GM13976 (cell line): ENCODE measurements at regions not wholly inside any gene's neighbourhood (a gene's known extent, or its start where the extent isn't known, plus 50 kb on each side); places are given as distances from the start of the nearest gene placed in this dataset.

Source experiments
- DNase-seq: peaks from one replicate; pipeline ENCODE4 v3.0.0; 2012; ENCODE audit warnings: low spot score
- in situ Hi-C: fragments of 300-500 bp; cut with MboI; formaldehyde crosslinking; loops from one replicate; pipeline ENCODE4 v1.12.0; 2022; ENCODE audit warnings: low sequenced_read_pairs, mixed read lengths, inconsistent platforms; ENCODE audit not compliant: unreplicated experiment
- TF ChIP-seq, protein P1 (sequence below): IDR thresholded peaks from 2 replicates; pipeline ENCODE4 v1.5.1; 2012; ENCODE audit warnings: borderline replicate concordance, mild to moderate bottlenecking; ENCODE audit not compliant: insufficient read depth; ENCODE audit errors: extremely low read depth, missing control alignments, control extremely low read depth

DNA sequence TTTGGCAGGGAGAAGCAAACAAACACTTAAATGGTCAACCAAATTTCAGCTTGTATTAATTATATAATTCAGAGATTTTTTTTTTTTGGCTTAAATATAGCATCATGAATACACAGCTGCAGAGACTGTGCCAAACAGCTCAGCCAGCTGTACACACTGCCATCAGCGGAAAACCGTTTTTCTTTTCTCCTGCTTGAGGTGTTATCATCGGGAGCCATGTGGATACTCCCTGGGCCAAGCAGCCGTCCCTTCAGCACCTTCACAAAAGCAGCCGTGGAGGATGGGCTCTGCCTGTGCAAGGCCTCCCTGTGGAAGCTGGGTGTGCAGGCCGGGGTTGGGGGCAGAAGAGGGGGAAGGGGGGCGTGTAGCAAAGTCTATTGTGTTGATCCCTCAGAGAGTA is 85.0 kb downstream of the NUF2 start:
- in situ Hi-C loops, result loop anchor here (25.0 kb wide), 2 partner anchors 1381 to 1656 kb away; no protein-coding TSS in a partner anchor
- DNase-seq, result no peak
- TF ChIP-seq, protein P1, sequence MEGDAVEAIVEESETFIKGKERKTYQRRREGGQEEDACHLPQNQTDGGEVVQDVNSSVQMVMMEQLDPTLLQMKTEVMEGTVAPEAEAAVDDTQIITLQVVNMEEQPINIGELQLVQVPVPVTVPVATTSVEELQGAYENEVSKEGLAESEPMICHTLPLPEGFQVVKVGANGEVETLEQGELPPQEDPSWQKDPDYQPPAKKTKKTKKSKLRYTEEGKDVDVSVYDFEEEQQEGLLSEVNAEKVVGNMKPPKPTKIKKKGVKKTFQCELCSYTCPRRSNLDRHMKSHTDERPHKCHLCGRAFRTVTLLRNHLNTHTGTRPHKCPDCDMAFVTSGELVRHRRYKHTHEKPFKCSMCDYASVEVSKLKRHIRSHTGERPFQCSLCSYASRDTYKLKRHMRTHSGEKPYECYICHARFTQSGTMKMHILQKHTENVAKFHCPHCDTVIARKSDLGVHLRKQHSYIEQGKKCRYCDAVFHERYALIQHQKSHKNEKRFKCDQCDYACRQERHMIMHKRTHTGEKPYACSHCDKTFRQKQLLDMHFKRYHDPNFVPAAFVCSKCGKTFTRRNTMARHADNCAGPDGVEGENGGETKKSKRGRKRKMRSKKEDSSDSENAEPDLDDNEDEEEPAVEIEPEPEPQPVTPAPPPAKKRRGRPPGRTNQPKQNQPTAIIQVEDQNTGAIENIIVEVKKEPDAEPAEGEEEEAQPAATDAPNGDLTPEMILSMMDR, result no peak

DNA sequence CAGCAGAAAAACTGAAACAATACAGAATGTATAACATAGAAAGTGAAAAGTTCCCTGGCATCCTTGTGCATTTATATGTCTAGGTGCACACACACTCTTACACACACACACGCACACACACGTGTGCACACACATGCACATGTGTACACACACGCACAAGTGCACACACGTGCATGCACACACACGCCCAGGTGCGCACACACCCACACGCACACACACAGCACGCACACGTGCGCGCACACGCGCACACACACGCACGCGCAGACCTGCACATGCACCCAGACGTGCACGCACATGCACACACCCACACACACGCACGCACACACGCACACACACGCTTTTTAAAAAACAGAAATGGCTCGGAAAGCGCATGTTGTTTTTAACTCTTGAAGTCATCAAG is 86.5 kb downstream of the NUF2 start:
- DNase-seq, result no peak
- in situ Hi-C loops, result loop anchor here (25.0 kb wide), 2 partner anchors 1379 to 1654 kb away; no protein-coding TSS in a partner anchor
- TF ChIP-seq, protein P1, result no peak

DNA sequence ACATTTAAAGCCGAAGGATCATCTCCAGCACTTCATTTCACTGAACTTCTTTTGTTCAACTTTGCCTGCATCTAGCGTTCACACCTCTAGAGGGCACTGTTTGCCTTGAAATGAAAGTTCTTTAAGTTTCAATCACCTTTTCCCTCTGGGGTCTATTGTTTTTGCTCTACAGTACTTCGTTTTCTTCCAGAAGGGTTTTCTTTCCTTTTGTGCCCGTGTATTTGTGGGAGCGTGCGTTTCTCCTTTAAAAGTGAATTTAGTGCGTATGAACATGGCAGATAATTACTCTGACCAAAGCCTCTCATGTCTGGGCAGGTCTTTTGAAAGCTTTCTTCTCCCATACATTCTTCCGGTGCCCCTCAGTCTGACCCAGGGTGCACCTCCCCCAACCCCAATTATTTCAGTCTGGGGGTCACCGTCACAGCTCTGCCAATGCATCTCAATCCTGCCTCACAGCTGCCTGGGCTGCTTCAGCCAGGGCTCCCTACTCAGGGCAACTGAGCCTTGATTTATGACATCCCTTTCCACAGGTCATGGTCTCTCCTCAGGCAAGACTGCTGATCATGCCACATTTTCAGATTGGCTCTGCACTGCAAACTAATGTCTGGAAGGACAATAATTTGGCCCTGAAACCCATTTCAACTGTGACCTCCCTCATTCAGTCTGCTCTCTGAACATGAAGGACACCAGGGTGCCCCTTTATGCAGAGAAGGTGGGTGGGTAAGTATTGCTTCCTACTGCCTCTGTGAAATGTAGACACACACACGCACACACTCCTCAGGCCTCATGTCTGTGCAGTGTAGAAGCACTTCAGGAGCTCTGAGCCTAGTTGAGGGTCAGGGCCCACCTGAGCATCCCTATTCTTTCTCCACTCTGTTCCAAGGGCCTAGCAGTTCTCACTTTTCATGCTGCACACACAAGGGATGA is 88.6 kb downstream of the NUF2 start:
- TF ChIP-seq, protein P1, result peak; percentile 69
- peak; percentile 46 for DNase-seq
- in situ Hi-C loops, result loop anchor here (25.0 kb wide), 2 partner anchors 1377 to 1652 kb away; no protein-coding TSS in a partner anchor

DNA sequence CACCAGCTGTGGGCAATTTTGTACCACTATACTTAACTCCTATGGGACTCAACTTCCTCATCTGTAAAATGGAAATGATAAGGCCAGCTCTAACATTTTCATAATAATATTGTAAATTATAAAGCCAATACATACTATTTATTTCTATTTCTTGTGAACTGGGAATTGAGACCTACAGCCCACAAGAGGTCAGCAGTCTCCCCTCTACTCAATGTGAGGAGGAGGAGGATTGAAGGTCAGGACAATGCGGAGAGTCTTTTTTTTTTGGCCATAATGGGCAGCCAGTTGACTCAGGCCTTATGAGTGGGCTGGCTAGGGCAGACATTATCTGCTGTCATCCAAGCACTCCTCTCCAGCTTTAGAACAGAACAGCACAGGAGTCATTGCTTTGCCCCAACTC is 90.5 kb downstream of the NUF2 start:
- in situ Hi-C loops, result loop anchor here (25.0 kb wide), 2 partner anchors 1375 to 1650 kb away; no protein-coding TSS in a partner anchor
- TF ChIP-seq, protein P1, result no peak
- DNase-seq, result no peak

DNA sequence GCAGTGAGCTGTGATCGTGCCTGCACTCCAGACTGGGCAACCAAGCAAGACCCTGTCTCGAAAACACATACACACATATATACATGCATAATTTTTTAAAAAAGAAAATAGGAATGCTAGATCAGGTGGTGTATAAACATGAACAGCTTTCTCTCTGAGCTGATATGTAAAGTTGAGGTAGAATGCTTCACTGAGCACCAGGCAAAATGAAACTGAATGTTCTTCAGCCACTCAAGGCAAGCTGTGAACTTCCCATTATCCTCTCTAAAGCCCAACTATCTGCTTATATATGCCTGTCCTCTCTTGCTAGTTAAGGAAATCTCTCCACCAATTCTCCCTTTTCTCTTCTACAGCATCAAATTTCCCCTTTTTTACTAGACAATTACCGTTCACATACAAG is 93.0 kb downstream of the NUF2 start:
- TF ChIP-seq, protein P1, result no peak
- in situ Hi-C loops, result loop anchor here (25.0 kb wide), 2 partner anchors 1373 to 1648 kb away; no protein-coding TSS in a partner anchor
- DNase-seq, result peak; percentile 32

DNA sequence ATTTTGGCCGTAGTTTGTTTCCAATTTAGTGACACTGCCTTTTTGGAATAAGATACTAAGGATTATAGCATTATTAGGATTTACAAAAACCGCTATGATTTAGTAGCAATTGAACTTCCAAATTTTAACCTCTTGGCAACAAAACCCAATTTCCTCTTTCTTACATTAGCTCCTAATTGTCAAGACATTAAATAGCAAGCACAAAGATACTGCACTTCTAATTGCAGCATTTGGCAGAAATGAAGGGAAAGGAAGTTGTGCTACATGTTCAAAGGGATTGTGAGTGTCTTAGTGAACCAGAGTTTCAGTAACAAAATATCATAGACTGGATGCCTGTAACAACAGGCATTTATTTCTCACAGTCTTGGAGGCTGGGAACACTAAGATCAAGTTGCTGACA is 99.9 kb downstream of the NUF2 start:
- TF ChIP-seq, protein P1, result no peak
- DNase-seq, result no peak
- in situ Hi-C loops, result loop anchor here (25.0 kb wide), 2 partner anchors 1366 to 1641 kb away; no protein-coding TSS in a partner anchor
